Left lung (tissue), 4 donors: ENCODE measurements at regions not wholly inside any gene's neighbourhood (a gene's known extent, or its start where the extent isn't known, plus 50 kb on each side); places are given as distances from the start of the nearest gene placed in this dataset.
A peak's percentile ranks its signal among the peaks of the same experiment; 100 is the strongest.

Experiments used
- ATAC-seq: fragments of 200-7000 bp; cut with Tn5 transposase; one replicate; pipeline ENCODE4 v1.9.1; 2020; ENCODE audit warnings: moderate library complexity
- DNase-seq, 4 donors: peaks; one replicate each; pipeline ENCODE4 v3.0.0-alpha.2; 2013 to 2020
- H3K27ac ChIP-seq, 2 donors: fragments of 200-600 bp; sonication (generic) in 1 of 2; one replicate each; pipeline versions ENCODE4 v1.5.0 to v1.8.0; 2020 to 2021
- H3K27me3 ChIP-seq, 2 donors: fragments of 200-600 bp; sonication (generic) in 1 of 2; one replicate each; pipeline versions ENCODE4 v1.5.0 to v1.8.0; 2020 to 2021
- H3K36me3 ChIP-seq, 2 donors: fragments of 200-600 bp; sonication (generic) in 1 of 2; one replicate each; pipeline versions ENCODE4 v1.5.0 to v1.8.0; 2020 to 2021
- H3K4me1 ChIP-seq, 2 donors: fragments of 200-600 bp; one replicate each; pipeline ENCODE4 v1.8.0; 2021
- H3K4me3 ChIP-seq, 2 donors: fragments of 200-600 bp; sonication (generic) in 1 of 2; one replicate each; pipeline versions ENCODE4 v1.5.0 to v1.8.0; 2020 to 2021; ENCODE audit warnings: mild to moderate bottlenecking in 1 of 2
- H3K9me3 ChIP-seq, 2 donors: fragments of 200-600 bp; sonication (generic) in 1 of 2; one replicate each; pipeline versions ENCODE4 v1.5.0 to v1.8.0; 2020 to 2021
- intact Hi-C, 2 donors: fragments of 100-400 bp; cut with DNase I; formaldehyde crosslinking; loops; one replicate each; pipeline versions ENCODE4 v1.11.2 to v1.14.2; 2022
- TF ChIP-seq, protein P1 (sequence below), 2 donors: fragments of 200-600 bp; sonication (generic) in 1 of 2; IDR thresholded peaks; one replicate each; pipeline versions ENCODE4 v1.5.0 to v1.8.0; 2021; ENCODE audit warnings: antibody characterized with exemption in 2 of 2
- donor health status: DM: no; HTN: yes; CAD: no.
- donor health status: DM: no; HTN: no; CAD: no.

DNA sequence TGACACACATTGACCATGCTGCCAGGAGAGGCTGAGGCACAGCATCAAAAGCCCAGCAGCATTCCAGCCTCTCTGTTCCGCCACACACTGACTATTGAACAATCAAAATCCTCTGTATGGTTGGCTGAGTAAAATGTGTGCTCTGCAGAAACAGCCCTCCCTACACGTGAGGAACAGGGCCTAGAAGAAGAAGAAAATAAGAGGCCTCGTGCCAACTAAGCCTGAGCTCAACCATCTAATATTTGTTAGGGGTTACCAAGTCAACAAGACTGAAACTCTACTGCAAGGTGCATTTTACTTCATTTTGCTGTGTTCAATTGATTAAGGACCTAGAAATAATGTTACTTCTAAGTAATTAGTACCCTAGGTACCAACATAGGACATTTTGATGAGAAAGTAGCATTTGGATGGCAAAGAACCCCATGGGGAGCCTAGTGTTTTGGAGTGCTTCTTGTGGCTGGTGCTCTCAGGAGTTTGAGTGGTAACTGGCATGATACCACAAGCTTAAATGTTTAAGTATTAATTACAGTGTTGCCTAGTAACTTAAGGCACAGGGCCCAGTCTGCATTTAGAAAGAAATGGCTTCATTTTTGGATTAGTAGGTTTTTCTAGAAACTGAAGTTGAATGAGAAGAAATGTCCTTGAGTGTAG lies 146.6 kb upstream of the PLN start:
- no peaks in the 10 kb centered on the region for H3K36me3 ChIP-seq
- ATAC-seq: peak; percentile 84
- intact Hi-C loops: no loop called here
- H3K9me3 ChIP-seq: no peaks in the 10 kb centered on the region
- peak in 1 of 4 donors; percentile 12 for DNase-seq
- no peak overlapping the region for H3K4me3 ChIP-seq
- TF ChIP-seq, protein P1, sequence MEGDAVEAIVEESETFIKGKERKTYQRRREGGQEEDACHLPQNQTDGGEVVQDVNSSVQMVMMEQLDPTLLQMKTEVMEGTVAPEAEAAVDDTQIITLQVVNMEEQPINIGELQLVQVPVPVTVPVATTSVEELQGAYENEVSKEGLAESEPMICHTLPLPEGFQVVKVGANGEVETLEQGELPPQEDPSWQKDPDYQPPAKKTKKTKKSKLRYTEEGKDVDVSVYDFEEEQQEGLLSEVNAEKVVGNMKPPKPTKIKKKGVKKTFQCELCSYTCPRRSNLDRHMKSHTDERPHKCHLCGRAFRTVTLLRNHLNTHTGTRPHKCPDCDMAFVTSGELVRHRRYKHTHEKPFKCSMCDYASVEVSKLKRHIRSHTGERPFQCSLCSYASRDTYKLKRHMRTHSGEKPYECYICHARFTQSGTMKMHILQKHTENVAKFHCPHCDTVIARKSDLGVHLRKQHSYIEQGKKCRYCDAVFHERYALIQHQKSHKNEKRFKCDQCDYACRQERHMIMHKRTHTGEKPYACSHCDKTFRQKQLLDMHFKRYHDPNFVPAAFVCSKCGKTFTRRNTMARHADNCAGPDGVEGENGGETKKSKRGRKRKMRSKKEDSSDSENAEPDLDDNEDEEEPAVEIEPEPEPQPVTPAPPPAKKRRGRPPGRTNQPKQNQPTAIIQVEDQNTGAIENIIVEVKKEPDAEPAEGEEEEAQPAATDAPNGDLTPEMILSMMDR (IDR thresholded peaks at IDR 0.05): no peak
- H3K27me3 ChIP-seq: no peaks in the 10 kb centered on the region
- H3K27ac ChIP-seq: no peak overlapping the region
- no peaks in the 10 kb centered on the region for H3K4me1 ChIP-seq

DNA sequence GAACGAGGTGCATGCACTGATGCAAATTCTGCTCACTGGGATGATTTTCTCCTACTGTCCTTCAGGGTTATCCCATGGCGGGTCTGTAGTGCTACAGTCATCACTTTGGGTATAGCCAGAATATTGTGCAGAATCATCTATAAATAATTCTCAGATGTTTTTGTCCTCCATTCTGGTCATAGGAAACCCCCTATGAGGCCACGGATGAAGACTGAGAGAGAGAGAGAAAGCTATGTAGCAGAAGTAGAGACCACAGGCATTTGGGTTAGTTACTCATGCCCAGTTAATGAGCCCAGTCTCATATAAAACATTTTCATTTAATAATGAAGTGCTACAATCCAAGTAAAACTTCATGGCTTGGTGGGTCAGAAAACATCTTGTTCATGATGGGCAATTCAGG lies 145.1 kb upstream of the PLN start:
- no peak for DNase-seq
- Histone ChIP-seq H3K27me3 (no peaks in the 10 kb centered on the region), H3K36me3 (no peaks in the 10 kb centered on the region), H3K9me3 (no peaks in the 10 kb centered on the region), H3K27ac (no peak overlapping the region), H3K4me1 (no peaks in the 10 kb centered on the region), H3K4me3 (no peak overlapping the region)
- TF ChIP-seq, protein P1 (IDR thresholded peaks at IDR 0.05): no peak
- intact Hi-C loops: no loop called here
- ATAC-seq: no peak

DNA sequence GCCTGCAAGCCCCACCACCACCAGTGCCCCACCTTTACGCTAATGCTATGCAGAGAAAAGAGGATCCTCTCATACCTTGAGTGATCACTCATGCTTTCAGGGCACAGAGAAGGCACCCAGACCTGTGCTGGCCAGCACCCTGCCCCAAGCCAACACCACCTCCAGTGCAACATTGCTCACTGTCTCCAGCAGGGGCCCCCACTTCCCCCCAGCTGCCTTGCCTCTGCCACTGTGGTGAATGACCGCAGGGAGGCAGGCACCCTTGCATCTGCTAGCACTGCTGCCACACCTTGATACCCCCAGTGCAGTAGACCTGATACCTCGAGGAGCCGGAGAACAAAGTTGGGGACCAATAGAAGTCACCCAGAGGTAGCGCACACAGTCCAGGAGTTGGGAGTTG lies 139.2 kb upstream of the PLN start:
- Histone ChIP-seq H3K9me3 (peaks cover 0 to 8% of the 10 kb centered on the region in 2 donors), H3K4me3 (no peak overlapping the region), H3K4me1 (no peaks in the 10 kb centered on the region), H3K27me3 (no peaks in the 10 kb centered on the region), H3K27ac (no peak overlapping the region), H3K36me3 (no peaks in the 10 kb centered on the region)
- ATAC-seq (no peak), DNase-seq (no peak)
- TF ChIP-seq, protein P1 (IDR thresholded peaks at IDR 0.05): no peak
- intact Hi-C loops: no loop called here

DNA sequence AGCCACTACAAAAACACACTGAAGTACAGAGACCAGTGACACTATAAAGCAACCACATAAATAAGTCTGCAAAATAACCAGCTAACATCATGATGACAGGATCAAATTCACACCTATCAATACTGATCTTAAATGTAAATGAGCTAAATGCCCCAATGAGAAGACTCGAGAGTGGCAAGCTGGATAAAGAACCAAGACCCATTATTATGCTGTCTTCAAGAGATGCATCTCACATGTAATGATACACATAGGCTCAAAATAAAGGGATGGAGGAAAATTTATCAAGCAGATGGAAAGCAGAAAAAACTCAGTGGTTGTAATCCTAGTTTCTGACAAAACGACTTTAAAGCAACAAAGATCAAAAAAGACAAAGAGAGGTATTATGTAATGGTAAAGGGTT lies 138.1 kb upstream of the PLN start:
- ATAC-seq: no peak
- Histone ChIP-seq H3K27me3 (no peaks in the 10 kb centered on the region), H3K4me3 (no peak overlapping the region), H3K27ac (no peak overlapping the region), H3K36me3 (no peaks in the 10 kb centered on the region), H3K4me1 (no peaks in the 10 kb centered on the region), H3K9me3 (peaks cover 0 to 8% of the 10 kb centered on the region in 2 donors)
- TF ChIP-seq, protein P1 (IDR thresholded peaks at IDR 0.05): no peak
- intact Hi-C loops: no loop called here
- no peak for DNase-seq
